NCI-H146 treated with DMSO at 0.1 percent for 48 hours (cell line): ENCODE measurements at regions not wholly inside any gene's neighbourhood (a gene's known extent, or its start where the extent isn't known, plus 50 kb on each side); places are given as distances from the start of the nearest gene placed in this dataset.

Experiments
- DNase-seq: peaks from one replicate; lab custom pipeline; 2025; ENCODE audit not compliant: unreplicated experiment; lab: John Stamatoyannopoulos, UW

DNA sequence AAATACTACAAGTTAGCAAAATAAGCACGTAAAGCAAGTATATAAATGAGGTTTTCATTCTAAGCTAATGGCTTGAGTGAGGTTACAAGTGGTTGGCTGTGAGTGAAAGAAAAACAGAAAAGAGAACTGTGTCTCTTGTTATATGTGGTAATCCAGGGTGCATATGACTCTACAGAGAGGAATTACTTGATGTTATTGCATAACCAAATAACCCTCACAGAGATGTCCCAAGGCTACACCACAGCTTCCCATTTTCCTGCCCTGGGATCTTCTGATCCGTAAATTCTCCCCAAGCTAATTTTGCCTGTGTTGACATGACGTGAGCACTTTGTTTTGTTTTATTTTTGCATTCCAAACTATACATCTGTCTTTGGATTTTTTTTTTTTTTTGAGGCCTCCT lies 470.0 kb upstream of the INTU start:
- DNase-seq: no peak

GRCh38 chr4:127165971-127166370 lies 466.8 kb upstream of the INTU start:
- DNase-seq: no peak

DNA sequence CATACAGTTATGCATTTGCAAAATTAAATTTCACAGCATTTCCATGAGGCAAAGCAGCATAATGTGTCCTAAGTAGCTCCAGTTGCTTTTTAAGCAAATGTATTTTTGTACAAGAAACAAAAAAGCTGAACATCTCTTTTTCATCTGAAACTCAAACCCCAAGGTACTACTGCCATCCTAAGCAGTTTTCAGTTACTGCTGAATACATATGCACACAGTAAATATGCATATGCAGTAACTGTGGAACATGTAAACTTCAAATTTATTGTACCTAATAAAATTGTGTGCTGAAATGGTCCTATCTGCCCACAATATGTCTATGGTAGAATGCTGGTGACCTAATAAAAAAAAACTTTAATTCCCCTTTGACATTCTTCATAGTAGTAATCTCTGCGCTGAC lies 458.6 kb upstream of the INTU start:
- DNase-seq: no peak

DNA sequence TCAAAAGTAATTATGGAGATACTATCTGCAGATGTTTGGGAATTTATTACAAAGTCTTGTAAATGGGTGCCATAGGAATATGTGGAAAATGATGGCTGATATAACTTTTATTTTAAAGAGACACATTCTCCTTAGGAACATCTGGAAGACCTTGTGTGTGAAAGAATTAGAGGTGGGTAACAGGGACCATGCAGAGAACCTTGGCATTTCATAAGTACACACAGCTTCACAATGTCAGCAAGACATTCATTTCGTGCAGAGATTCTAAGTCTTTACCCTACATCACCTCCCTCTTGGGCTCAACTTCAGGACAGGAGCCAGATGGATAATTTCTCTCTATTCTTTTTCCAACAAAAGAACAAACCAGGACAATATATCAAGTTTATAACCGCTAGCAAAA lies 458.1 kb upstream of the INTU start:
- DNase-seq: no peak

- no peak for DNase-seq
Observed at GRCh38 chr4:127179256-127180087, 453.3 kb upstream of the INTU start.

DNA sequence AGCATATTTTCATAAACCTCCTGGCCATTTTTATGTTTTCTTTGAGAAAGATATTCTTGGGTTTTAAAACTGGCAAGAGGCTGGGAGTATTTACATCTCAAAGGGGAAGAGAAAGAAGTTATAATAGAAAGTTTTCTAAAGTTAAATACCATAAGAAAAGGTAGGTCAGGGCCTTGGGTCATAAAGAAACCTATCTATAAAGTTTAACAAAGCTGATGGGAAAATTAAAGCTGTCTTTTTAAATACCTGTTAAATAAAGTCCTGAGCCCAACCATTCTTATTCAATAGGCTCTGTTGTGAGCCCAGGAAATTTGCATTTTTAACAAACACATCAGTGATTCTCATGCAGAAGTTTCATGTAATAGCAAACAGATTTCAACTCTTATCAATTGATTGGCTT lies 451.8 kb upstream of the INTU start:
- DNase-seq: no peak

DNA sequence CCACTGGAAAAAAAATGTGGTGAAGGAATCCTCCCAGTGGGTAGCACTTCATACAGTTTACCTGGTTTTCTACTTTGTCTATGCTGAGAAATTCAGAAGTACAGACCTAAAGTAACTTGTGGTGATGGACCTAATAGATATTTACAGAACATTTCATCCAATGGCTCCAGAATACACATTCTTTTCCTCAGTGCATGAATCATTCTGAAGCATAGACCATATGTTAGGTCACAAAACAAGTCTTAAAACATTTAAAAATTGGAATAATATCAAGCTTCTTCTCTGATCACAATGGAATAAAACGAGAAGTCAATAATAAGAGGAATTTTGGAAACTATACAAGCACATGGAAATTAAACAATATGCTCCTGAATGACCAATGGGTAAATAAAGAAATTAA lies 450.1 kb upstream of the INTU start:
- no peak for DNase-seq

- no peak for DNase-seq
Observed at GRCh38 chr4:127188847-127189246, 443.9 kb upstream of the INTU start.

DNA sequence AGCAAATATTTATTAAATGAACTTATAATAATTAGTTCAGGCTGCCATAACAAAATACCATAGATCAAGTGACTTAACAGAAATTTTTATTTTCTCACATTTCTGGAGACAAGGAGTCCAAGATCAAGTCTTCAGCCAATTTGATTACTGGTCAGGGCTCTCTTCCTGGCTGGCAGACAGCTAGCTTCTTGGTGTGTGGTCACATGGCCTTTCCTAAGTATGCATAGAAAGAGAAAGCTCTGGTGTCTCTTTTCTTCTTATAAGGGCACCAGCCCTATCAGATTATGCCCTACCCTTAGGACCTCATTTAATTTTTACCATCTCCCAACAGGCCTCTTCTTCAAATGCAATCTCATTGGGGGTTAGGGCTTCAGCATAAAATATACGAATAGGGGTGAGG lies 438.5 kb upstream of the INTU start:
- DNase-seq: no peak

DNA sequence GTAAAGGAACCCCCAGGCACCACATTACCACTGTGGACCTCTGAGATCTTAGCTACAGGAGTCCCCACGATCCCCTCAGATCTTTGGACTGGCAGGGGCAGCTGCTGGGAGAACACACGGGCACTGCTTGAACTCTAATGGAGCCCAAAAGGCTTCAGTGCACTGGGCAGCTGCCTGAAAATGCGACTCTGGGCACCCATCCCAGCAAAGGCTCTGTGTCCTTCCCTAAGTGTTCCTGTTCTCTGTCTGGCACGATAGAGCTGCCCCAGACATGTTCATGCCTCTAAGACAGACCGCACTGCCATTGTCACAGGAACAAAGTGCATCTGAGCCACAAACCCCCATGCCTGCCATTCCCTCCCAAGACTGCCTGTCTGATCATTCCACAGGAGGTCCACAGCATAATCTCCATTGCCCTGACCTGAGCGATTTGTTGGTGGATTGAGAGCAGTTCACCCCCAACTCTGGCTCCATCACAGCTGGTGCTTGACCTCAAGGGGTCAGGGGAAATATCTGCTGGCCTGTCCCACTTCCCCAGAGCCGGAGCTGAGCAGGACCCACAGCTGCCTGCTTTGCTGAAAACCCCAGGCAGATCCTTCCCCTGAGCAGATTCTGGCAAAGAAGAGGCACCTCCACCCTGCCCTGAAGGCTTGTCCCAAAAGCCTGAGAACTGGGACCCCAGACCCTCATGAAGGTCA lies 436.0 kb upstream of the INTU start:
- DNase-seq: no peak

DNA sequence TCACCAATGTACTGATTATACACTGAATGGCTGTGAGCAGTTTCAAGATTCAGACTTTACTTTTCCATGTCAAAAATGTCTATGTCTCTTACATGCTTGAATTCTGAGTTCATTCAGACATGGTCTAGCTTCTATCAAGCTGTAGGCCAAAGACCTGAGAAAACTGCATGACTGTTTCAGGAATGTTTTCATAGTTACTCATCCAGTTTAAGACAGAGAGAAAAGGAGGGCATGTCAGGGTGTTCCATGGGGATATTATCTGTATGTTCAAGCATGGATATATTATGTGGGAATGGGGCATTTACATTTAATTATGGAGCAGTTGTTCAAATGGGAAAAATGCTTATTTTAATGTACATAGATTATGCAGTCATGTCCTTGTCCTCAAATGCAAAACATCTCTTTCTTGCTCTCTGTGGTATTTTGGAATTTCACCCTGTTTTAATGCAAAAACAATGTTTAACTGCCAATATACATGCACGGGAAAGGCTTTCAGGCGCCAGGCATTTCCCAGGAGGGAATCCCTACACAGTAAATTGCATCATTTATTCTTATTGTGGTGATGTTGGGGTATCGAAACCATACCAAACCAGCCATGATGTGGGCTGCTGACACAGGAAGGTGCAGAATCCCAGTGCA lies 429.1 kb upstream of the INTU start:
- DNase-seq: no peak

DNA sequence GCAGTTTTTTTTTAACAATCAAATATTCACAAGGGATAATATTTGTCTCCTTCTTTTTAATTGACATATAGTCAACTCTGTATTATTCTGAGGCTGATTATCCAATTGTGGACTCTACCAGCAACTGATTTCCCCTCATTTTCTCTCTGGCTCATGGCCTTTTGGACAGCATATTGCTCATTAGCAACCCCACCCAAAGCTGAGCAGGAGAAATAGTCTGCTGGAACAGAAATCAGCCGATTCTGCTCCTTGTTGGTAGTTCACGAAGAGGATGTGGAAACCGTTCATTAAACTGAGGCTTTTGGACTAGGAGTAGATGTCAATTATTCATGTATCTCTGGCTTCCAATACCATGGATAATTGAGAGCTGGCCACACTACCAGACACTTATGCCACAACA lies 428.4 kb upstream of the INTU start:
- no peak for DNase-seq

DNA sequence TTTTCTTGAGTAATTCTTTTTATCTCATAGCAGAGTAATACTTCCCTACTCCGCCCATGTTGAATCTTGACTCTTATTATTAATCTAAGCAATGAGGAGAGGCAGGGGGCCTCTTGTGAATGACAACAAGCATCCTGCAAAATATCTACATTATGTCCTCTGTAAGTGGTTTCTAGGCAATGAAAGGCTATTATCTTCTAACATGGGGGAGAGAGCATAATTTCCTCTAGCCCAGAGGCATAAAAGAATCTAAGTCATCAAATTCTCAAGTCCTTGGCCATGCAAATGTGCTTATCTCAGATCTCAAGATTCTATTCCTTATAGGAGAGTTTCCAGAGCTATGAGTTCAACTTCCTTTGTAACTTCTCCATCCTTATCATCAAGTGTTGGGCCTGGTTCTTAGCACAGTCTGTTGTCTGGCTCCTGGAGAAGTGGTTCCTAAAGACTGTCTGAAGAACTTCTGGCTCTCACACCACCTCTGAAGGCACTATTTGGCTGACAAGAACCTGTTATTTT lies 423.1 kb upstream of the INTU start:
- no peak for DNase-seq

GRCh38 chr4:127210893-127211649 lies 421.7 kb upstream of the INTU start:
- DNase-seq: no peak

DNA sequence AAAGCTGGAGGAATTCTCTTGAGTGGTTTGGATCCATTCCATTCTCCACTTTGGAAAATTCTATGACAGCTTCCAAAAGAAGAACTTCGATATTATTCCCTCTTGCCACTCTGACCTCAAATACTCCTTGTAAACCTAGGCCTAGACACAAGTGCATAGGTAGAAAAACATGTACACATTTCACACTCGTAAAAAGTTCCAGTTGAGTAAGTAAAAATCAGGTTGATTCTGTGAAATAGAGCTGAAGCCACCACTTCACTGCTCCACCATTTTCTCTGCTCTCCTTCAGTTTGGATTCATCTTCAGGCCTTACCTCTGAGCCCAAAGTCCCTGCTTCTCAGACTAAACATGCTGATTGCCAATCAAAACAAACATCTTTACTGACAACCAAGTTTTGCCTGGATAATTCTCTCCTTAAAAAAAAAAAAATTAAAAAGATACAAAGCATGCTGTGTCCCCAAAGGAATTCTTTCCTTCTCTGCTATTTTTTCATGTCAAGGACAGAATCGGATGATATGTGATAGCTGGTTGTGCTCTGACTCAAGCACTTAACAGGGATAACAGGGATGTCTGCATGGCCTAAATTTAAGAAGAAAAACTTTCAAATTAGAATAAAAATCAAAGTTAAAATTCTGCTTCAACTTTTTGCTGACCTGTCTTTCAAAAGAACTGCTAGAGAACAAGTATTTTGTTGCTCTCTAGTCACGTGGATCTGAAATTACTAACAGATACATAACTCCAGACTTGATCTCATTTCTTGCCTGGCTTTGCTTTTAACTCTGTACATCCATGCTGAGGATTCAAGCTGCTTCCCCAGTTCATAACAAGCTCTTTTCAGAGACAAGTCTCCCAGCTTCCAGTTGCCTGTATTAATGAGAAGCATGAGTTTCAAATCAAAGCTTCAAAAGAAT lies 420.9 kb upstream of the INTU start:
- DNase-seq: no peak

DNA sequence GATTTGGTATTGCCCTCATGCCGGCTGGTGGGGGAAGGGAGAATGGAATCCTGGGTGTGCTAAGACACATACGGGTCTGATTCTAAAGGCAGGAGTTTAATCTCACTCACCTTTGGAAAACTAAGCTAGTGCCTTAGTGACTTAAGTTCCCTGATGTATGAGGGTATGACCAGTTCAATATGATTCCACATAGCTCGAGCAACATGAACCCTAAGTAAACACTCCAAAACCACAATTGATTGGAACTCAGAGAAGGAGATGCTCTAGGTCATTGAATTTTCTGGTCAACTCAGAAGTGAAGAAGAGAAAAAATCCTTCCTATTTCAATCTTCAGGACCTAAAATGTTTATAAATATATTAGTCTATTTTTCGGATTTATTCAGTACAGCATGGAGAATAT lies 420.1 kb upstream of the INTU start:
- no peak for DNase-seq

DNA sequence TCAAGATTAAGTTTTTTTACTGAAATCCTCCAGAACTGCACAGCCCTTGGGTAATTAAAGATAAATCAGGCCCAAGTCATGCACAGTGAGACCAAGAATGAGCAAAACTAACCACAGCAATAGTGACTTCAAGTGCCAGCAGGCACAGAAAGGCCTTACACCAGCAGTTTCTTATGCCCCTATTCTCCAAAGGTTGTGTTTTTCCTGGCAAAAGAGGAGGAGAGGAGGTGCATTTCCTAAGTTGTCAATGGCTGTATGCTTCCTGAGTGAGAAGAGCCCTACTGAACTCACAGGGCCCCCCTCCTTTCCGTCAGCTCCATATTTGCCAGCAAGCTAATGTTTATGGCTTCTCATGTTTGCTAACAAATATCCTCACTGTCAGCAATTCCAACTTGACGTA lies 418.7 kb upstream of the INTU start:
- DNase-seq: no peak

DNA sequence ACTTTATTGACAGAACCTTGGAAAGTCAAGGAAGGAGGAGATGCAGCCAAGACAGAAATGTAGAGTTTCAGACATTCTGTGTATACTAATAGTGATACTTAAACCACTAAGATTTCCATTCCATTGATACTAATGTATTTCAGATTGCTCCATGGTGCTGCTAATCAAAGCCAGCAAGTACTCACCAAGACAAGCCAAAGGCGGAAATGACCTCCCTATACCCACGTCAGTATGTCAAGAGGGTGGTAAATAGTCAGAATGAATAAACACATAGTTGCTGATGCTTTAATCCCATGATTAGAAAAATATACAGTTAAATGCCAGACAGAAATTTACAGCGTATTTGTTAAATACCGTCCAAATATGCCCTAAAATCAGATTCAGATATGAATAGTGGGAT lies 417.8 kb upstream of the INTU start:
- DNase-seq: no peak

GRCh38 chr4:127217586-127218229 lies 415.0 kb upstream of the INTU start:
- no peak for DNase-seq

GRCh38 chr4:127219232-127219631 lies 413.5 kb upstream of the INTU start:
- no peak for DNase-seq
